ENCODE measurements at regions not wholly inside any gene's neighbourhood (a gene's known extent, or its start where the extent isn't known, plus 50 kb on each side); places are given as distances from the start of the nearest gene placed in this dataset.

DNA sequence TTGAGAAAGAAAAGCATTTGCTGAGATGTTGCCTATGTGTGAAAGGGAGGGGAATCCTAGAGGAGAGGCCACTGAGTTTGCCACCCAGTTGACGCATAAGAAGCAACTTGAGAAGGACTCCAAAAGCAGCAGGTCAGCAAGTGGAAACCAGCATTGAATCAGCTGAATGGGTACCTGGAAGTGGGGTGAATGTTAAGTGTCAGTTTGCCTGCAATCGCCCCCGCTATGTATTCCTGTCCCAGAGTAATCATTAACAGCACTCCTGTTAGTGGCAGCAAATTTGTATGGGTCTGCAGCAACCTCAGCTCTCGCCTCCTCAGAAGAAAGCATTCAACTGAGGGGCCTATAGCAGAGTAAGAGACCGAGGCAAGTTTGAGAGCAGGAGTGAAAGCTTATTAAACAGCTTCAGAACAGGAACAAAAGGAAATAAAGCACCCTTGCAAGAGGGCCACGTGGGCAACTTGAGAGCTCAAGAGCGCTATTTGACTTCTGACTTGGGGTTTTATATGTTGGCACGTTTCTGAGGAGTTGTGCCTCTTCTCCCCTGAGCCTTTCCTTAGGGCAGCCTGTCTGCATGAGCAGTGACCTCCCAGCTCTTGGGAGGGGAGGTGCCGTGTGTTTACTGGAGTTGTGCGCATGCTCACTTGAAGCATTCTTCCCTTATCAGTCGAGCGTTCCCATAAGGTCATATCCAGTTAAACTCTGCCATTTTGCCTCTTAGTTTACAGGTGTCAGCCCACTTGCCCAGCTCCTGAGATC lies 122.6 kb upstream of the PHACTR1 start:
- Histone ChIP-seq H3K27me3 (no peaks in the 10 kb centered on the region), H3K4me1 (no peaks in the 10 kb centered on the region), H3K36me3 (no peaks in the 10 kb centered on the region), H3K4me3 (no peak overlapping the region), H3K9me3 (no peaks in the 10 kb centered on the region), H3K27ac (no peak overlapping the region)
- TF ChIP-seq POLR2A (IDR thresholded peaks at IDR 0.05), result no peak
- TF ChIP-seq, protein P1, sequence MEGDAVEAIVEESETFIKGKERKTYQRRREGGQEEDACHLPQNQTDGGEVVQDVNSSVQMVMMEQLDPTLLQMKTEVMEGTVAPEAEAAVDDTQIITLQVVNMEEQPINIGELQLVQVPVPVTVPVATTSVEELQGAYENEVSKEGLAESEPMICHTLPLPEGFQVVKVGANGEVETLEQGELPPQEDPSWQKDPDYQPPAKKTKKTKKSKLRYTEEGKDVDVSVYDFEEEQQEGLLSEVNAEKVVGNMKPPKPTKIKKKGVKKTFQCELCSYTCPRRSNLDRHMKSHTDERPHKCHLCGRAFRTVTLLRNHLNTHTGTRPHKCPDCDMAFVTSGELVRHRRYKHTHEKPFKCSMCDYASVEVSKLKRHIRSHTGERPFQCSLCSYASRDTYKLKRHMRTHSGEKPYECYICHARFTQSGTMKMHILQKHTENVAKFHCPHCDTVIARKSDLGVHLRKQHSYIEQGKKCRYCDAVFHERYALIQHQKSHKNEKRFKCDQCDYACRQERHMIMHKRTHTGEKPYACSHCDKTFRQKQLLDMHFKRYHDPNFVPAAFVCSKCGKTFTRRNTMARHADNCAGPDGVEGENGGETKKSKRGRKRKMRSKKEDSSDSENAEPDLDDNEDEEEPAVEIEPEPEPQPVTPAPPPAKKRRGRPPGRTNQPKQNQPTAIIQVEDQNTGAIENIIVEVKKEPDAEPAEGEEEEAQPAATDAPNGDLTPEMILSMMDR (IDR thresholded peaks at IDR 0.05), result no peak
- no peak for DNase-seq
- 73 to 93% methylated on average over 12 of the region's 12 CpGs for WGBS, 2 donors
- intact Hi-C loops (cut with DNase I), result no loop called here

DNA sequence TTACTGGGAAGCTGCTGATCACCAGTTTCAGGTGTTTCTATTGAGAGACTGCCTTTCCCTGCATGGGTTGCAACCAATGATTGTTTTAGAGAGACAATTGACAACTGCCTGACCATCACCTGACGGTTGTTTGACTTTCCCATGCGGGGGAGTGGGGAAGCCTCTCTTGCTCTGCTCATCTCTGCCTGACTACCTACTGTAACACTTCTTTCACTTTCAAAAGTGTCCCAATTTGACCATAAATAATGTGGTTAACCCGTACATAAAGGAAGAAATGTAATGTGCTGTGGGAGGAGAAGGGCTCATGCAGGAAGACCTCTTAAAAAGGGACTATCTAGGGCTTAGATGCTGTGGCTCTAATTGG lies 122.1 kb upstream of the PHACTR1 start:
- intact Hi-C loops (cut with DNase I), result no loop called here
- TF ChIP-seq, protein P1 (IDR thresholded peaks at IDR 0.05), result no peak
- TF ChIP-seq POLR2A (IDR thresholded peaks at IDR 0.05), result no peak
- Histone ChIP-seq H3K4me3 (no peak overlapping the region), H3K27ac (no peak overlapping the region), H3K9me3 (no peaks in the 10 kb centered on the region), H3K36me3 (no peaks in the 10 kb centered on the region), H3K4me1 (no peaks in the 10 kb centered on the region), H3K27me3 (no peaks in the 10 kb centered on the region)
- WGBS, 2 donors, result 79 to 83% methylated on average over 3 of the region's 3 CpGs
- DNase-seq, result no peak

DNA sequence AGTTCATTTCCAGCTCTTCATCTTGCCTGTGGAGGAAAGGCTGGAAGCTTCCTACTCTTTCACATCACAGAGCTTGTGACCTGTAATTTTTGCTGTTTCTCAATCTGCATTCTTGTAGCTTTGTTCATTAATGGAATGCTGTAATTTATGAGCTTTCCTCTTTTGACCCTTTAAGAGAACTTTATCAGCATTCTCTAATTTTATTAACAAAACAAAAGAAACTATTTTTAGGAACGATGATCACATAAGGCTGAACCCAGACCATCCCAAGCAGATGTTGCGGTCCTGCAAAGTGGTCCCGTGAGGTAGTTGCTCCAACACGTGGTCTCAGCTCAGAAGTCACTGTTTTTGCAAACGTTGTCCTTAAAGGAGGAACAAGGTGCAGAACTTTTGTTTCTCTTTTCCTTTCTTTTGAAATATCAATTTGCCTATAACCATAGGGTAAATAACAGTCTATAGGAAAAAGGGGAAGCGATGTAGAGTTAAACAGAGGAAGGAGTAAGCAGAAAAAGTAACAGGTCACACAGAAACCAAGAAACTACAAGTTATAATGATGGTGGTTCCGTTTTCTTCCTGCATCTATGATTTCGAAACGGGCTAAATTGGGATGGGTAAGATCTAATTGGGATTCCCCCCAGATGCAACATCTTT lies 121.3 kb upstream of the PHACTR1 start:
- no peak for TF ChIP-seq POLR2A (IDR thresholded peaks at IDR 0.05)
- TF ChIP-seq, protein P1 (IDR thresholded peaks at IDR 0.05), result no peak
- intact Hi-C loops (cut with DNase I), result no loop called here
- no peak overlapping the region for H3K27ac ChIP-seq
- H3K4me1 ChIP-seq, result no peaks in the 10 kb centered on the region
- H3K4me3 ChIP-seq, result no peak overlapping the region
- DNase-seq, result no peak
- no peaks in the 10 kb centered on the region for H3K27me3 ChIP-seq
- no peaks in the 10 kb centered on the region for H3K36me3 ChIP-seq
- WGBS, 2 donors, result 68 to 69% methylated on average over 9 of the region's 9 CpGs
- no peaks in the 10 kb centered on the region for H3K9me3 ChIP-seq

DNA sequence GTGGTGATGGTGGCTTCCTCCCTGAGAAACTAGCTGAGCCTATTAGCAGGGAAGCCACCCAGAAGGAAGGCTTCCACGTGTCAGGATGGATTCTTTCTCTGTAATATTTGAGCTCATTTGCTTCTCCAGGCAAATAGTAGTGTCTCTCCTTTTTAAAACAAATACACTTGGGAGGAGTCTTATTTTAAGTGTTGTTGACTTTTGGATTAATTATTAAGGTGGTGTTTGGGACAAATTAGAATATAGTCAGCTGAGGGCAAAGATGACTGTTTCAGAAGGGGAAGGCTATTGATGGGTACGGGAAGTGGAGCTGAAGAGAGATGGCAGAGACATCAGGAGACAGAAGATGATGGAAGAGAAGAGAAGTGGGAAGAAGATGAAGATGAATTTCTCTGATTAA lies 119.8 kb upstream of the PHACTR1 start:
- H3K27me3 ChIP-seq, result no peaks in the 10 kb centered on the region
- no peak overlapping the region for H3K27ac ChIP-seq
- H3K9me3 ChIP-seq, result no peaks in the 10 kb centered on the region
- peaks cover 0 to under 1% (median 0%) of the 10 kb centered on the region in 3 donors for H3K4me1 ChIP-seq
- WGBS, 2 donors, result 50 to 69% methylated on average over 2 of the region's 2 CpGs
- no peak for DNase-seq
- intact Hi-C loops (cut with DNase I), result no loop called here
- TF ChIP-seq, protein P1 (IDR thresholded peaks at IDR 0.05), result no peak
- TF ChIP-seq POLR2A (IDR thresholded peaks at IDR 0.05), result no peak
- H3K4me3 ChIP-seq, result no peak overlapping the region
- no peaks in the 10 kb centered on the region for H3K36me3 ChIP-seq

DNA sequence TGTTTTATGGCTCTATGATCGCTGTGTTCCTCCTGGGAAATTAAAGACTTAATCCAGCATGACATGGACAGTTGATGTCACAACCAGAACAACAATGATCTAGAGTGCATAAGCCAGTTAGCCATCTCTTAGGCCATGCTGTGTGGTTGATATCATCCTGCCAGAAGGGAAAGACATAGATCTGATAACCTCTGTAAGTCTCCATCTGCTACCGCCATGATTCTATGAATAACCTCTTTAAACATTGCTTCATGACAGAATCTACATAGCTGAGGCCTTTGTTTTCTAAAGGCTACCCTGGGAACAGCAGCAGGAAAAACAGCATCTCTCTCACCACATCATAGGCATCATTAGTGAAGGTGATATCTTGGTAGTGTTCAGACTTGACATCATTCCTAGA lies 117.6 kb upstream of the PHACTR1 start:
- Histone ChIP-seq H3K9me3 (no peaks in the 10 kb centered on the region), H3K27me3 (no peaks in the 10 kb centered on the region), H3K4me3 (no peak overlapping the region), H3K27ac (no peak overlapping the region), H3K36me3 (no peaks in the 10 kb centered on the region), H3K4me1 (peaks cover 0 to 16% (median 0%) of the 10 kb centered on the region in 3 donors)
- WGBS, 2 donors, result 90 to 92% methylated on average over 2 of the region's 2 CpGs
- intact Hi-C loops (cut with DNase I), result no loop called here
- no peak for DNase-seq
- TF ChIP-seq POLR2A (IDR thresholded peaks at IDR 0.05), result no peak
- TF ChIP-seq, protein P1 (IDR thresholded peaks at IDR 0.05), result no peak

Data from esophagus squamous epithelium (tissue), 5 donors.